ENCODE measurements at regions not wholly inside any gene's neighbourhood (a gene's known extent, or its start where the extent isn't known, plus 50 kb on each side); places are given as distances from the start of the nearest gene placed in this dataset.
"Not testable (repeated sequence)": the region's sequence is repeated elsewhere in the genome, so short reads cannot be mapped to it uniquely, and the experiment has no call there.

- peaks cover 60% of the 10 kb centered on the region for H3K9me3 Mint-ChIP-seq
Observed at GRCh38 chr20:6287471-6287870, 164.6 kb upstream of the FERMT1 start.

GRCh38 chr20:6282642-6283041, 159.8 kb upstream of the FERMT1 start:
- no peaks in the 10 kb centered on the region for H3K27me3 Mint-ChIP-seq (ENCODE audit: insufficient read depth)
- H3K4me3 Mint-ChIP-seq = no peak overlapping the region
- peaks cover 62% of the 10 kb centered on the region for H3K9me3 Mint-ChIP-seq
- no peaks in the 10 kb centered on the region for H3K4me1 Mint-ChIP-seq (ENCODE audit: low read depth)
- TF ChIP-seq CTCF (IDR thresholded peaks at IDR 0.05) = no peak
- no peak for DNase-seq
- H3K27ac Mint-ChIP-seq = no peak overlapping the region
- H3K36me3 Mint-ChIP-seq (ENCODE audit: low read depth) = peaks cover 7% of the 10 kb centered on the region; the same call in 1 of the 2 replicates

More at GRCh38 chr20:6287471-6287870, 164.6 kb upstream of the FERMT1 start:
- Mint-ChIP-seq H3K4me1 (ENCODE audit: low read depth) (no peaks in the 10 kb centered on the region), H3K27me3 (ENCODE audit: insufficient read depth) (no peaks in the 10 kb centered on the region), H3K4me3 (no peak overlapping the region), H3K36me3 (ENCODE audit: low read depth) (peaks cover 4% of the 10 kb centered on the region; the same call in 1 of the 2 replicates), H3K27ac (no peak overlapping the region)
- DNase-seq = no peak
- no peak for TF ChIP-seq CTCF (IDR thresholded peaks at IDR 0.05)

- H3K27ac Mint-ChIP-seq = no peak overlapping the region
- H3K27me3 Mint-ChIP-seq (ENCODE audit: insufficient read depth) = no peaks in the 10 kb centered on the region
Observed at GRCh38 chr20:6277661-6278240, 154.9 kb upstream of the FERMT1 start.

GRCh38 chr20:6270404-6270803, 147.6 kb upstream of the FERMT1 start:
- H3K27ac Mint-ChIP-seq; H3K4me3 Mint-ChIP-seq; H3K4me1 Mint-ChIP-seq (ENCODE audit: low read depth); H3K36me3 Mint-ChIP-seq (ENCODE audit: low read depth); H3K27me3 Mint-ChIP-seq (ENCODE audit: insufficient read depth); DNase-seq: not testable (repeated sequence)
- H3K9me3 Mint-ChIP-seq = peaks cover 20% of the 10 kb centered on the region

More at GRCh38 chr20:6277661-6278240, 154.9 kb upstream of the FERMT1 start:
- no peak overlapping the region for H3K4me3 Mint-ChIP-seq
- no peak for DNase-seq
- H3K9me3 Mint-ChIP-seq = peaks cover 53% of the 10 kb centered on the region
- peaks cover 8% of the 10 kb centered on the region; the same call in 1 of the 2 replicates for H3K36me3 Mint-ChIP-seq (ENCODE audit: low read depth)
- H3K4me1 Mint-ChIP-seq (ENCODE audit: low read depth) = no peaks in the 10 kb centered on the region
- TF ChIP-seq CTCF (IDR thresholded peaks at IDR 0.05) = no peak

- peaks cover 12% of the 10 kb centered on the region for H3K9me3 Mint-ChIP-seq
- no peak for DNase-seq
- TF ChIP-seq CTCF (IDR thresholded peaks at IDR 0.05) = no peak
- no peaks in the 10 kb centered on the region for H3K4me1 Mint-ChIP-seq (ENCODE audit: low read depth)
- no peak overlapping the region for H3K27ac Mint-ChIP-seq
- no peak overlapping the region for H3K4me3 Mint-ChIP-seq
- H3K27me3 Mint-ChIP-seq (ENCODE audit: insufficient read depth) = no peaks in the 10 kb centered on the region; the same call in 1 of the 2 replicates
- H3K36me3 Mint-ChIP-seq (ENCODE audit: low read depth) = no peaks in the 10 kb centered on the region
Observed at GRCh38 chr20:6269168-6269873, 146.5 kb upstream of the FERMT1 start.

- no peaks in the 10 kb centered on the region for H3K36me3 Mint-ChIP-seq (ENCODE audit: low read depth)
- peaks cover 33% of the 10 kb centered on the region for H3K9me3 Mint-ChIP-seq
- TF ChIP-seq CTCF (IDR thresholded peaks at IDR 0.05) = no peak; the same call in 1 of the 2 replicates
- H3K4me1 Mint-ChIP-seq (ENCODE audit: low read depth) = no peaks in the 10 kb centered on the region
- H3K27me3 Mint-ChIP-seq (ENCODE audit: insufficient read depth) = no peaks in the 10 kb centered on the region; the same call in 1 of the 2 replicates
- H3K27ac Mint-ChIP-seq = no peak overlapping the region
- peak; percentile 5 for DNase-seq
- no peak overlapping the region for H3K4me3 Mint-ChIP-seq
Observed at GRCh38 chr20:6265204-6265904, 142.5 kb upstream of the FERMT1 start.

Data from HFFc6 (cell line).